Glutamatergic neuron (in vitro differentiated cells): ENCODE measurements at regions not wholly inside any gene's neighbourhood (a gene's known extent, or its start where the extent isn't known, plus 50 kb on each side); places are given as distances from the start of the nearest gene placed in this dataset.

Source experiments
- DNase-seq: peaks from one replicate; pipeline ENCODE4 v3.0.0; 2022
- H3K27ac Mint-ChIP-seq: one replicate; pipeline ENCODE4 v1.8.0; 2020; ENCODE audit warnings: mild to moderate bottlenecking, mixed read lengths, inconsistent platforms; ENCODE audit not compliant: unreplicated experiment
- H3K27me3 Mint-ChIP-seq: one replicate; pipeline ENCODE4 v1.8.0; 2020; ENCODE audit warnings: mild to moderate bottlenecking, moderate library complexity, mixed read lengths, inconsistent platforms; ENCODE audit not compliant: unreplicated experiment
- H3K36me3 Mint-ChIP-seq: one replicate; pipeline ENCODE4 v1.8.0; 2020; ENCODE audit warnings: mild to moderate bottlenecking, mixed read lengths, inconsistent platforms; ENCODE audit not compliant: unreplicated experiment
- H3K4me1 Mint-ChIP-seq: one replicate; pipeline ENCODE4 v1.8.0; 2020; ENCODE audit warnings: mild to moderate bottlenecking, low read depth, mixed read lengths, inconsistent platforms; ENCODE audit not compliant: unreplicated experiment
- H3K4me3 Mint-ChIP-seq: one replicate; pipeline ENCODE4 v1.8.0; 2020; ENCODE audit warnings: mild to moderate bottlenecking, mixed read lengths, inconsistent platforms; ENCODE audit not compliant: unreplicated experiment
- H3K9me3 Mint-ChIP-seq: one replicate; pipeline ENCODE4 v1.8.0; 2020; ENCODE audit warnings: mild to moderate bottlenecking, moderate library complexity, mixed read lengths, inconsistent platforms; ENCODE audit not compliant: unreplicated experiment
- TF ChIP-seq, protein P1 (sequence below): fragments of 200-600 bp; sonication (generic); IDR thresholded peaks from one replicate; pipeline ENCODE4 v1.5.0; 2021; ENCODE audit not compliant: partially characterized antibody, unreplicated experiment

DNA sequence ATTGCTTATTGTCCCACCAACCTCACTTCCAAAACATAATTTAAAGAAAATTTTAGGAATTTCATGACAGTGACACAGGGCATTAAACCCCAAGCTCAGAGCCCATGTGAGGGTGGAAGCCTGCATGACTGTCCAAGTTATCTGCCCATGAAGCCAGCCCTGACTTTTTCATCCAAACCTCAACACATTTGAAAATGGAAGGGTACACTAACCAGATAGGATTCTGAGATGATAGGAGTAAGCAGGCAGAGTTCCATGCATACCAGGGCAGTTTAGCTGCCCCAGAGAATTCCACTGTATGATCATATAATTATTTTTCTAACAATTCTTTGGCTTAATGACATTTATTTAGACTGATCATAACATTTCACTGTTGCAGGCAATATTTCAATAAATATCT, 986.0 kb downstream of the TTLL7 start:
- TF ChIP-seq, protein P1, sequence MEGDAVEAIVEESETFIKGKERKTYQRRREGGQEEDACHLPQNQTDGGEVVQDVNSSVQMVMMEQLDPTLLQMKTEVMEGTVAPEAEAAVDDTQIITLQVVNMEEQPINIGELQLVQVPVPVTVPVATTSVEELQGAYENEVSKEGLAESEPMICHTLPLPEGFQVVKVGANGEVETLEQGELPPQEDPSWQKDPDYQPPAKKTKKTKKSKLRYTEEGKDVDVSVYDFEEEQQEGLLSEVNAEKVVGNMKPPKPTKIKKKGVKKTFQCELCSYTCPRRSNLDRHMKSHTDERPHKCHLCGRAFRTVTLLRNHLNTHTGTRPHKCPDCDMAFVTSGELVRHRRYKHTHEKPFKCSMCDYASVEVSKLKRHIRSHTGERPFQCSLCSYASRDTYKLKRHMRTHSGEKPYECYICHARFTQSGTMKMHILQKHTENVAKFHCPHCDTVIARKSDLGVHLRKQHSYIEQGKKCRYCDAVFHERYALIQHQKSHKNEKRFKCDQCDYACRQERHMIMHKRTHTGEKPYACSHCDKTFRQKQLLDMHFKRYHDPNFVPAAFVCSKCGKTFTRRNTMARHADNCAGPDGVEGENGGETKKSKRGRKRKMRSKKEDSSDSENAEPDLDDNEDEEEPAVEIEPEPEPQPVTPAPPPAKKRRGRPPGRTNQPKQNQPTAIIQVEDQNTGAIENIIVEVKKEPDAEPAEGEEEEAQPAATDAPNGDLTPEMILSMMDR = no peak
- no peaks in the 10 kb centered on the region for H3K4me1 Mint-ChIP-seq
- DNase-seq = no peak
- H3K9me3 Mint-ChIP-seq = peaks cover 2% of the 10 kb centered on the region
- H3K4me3 Mint-ChIP-seq = no peak overlapping the region
- H3K36me3 Mint-ChIP-seq = no peaks in the 10 kb centered on the region
- H3K27me3 Mint-ChIP-seq = no peaks in the 10 kb centered on the region
- no peak overlapping the region for H3K27ac Mint-ChIP-seq

DNA sequence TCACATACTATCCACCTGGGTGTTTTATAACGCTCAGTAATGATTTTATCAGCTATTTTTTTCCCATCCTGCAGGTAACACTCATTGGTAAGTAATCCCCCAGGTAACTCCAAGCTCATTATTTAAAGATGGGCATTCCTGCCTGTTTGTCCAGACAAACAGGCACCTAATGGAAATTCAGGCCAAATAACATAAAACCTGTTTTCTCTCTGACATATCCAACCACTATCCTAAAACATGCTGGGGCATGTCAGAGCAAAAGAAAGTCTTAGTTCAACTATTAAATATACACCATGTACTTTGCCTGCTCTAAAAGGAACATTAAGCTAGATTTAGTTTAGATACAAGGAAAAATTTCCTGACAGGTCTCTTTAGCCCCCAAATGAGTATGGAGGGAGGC, 987.7 kb downstream of the TTLL7 start:
- peaks cover 4% of the 10 kb centered on the region for H3K4me1 Mint-ChIP-seq

DNA sequence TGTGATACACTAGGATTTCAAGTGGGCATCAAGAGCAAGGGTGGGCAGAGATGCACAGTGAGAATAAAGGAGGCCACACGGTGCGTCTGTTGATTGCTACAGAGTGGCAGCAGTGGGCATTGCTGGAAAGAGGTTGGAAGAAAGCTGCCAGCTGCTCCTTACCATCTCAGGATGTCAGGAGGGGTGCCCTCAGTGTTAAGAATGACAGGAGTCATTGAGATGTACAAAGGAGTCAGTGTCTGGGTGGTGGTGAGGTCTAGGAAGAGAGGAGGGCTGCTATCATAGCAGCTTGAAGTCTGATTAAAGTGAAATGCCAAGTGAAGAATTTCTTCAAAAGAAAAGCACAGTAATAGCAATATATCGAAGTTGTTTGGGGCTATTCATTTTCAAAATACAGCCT, 992.7 kb downstream of the TTLL7 start:
- TF ChIP-seq, protein P1 = no peak
- Mint-ChIP-seq H3K4me1 (peaks cover 6% of the 10 kb centered on the region), H3K4me3 (no peak overlapping the region), H3K9me3 (peaks cover 2% of the 10 kb centered on the region), H3K36me3 (no peaks in the 10 kb centered on the region), H3K27me3 (no peaks in the 10 kb centered on the region), H3K27ac (no peak overlapping the region)
- no peak for DNase-seq

More for the DNA sequence above, 987.7 kb downstream of the TTLL7 start:
- no peak for DNase-seq
- Mint-ChIP-seq H3K27me3 (no peaks in the 10 kb centered on the region), H3K4me3 (no peak overlapping the region), H3K36me3 (no peaks in the 10 kb centered on the region), H3K9me3 (peaks cover 2% of the 10 kb centered on the region), H3K27ac (no peak overlapping the region)
- TF ChIP-seq, protein P1 = no peak

DNA sequence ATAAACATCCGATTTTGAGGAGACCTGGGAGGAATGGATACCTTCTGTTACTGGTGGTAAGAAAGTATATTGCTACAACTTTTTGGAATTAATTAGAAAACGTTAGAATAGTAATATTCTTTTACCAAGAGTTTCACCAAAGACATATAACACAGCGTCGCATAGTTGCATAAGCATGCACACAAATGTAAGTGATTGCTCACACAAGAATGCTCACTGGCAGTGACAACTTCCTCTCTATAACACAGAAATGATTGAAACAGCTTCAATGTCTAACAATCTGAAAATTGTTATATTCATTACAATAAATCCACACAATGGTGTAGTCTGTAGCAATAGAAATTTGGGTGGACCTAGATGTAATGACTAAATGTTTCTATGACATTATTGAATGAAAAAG, 998.6 kb downstream of the TTLL7 start:
- Mint-ChIP-seq H3K36me3 (no peaks in the 10 kb centered on the region), H3K4me3 (no peak overlapping the region), H3K4me1 (no peaks in the 10 kb centered on the region), H3K9me3 (no peaks in the 10 kb centered on the region), H3K27ac (no peak overlapping the region), H3K27me3 (no peaks in the 10 kb centered on the region)
- DNase-seq = no peak
- TF ChIP-seq, protein P1 = no peak

DNA sequence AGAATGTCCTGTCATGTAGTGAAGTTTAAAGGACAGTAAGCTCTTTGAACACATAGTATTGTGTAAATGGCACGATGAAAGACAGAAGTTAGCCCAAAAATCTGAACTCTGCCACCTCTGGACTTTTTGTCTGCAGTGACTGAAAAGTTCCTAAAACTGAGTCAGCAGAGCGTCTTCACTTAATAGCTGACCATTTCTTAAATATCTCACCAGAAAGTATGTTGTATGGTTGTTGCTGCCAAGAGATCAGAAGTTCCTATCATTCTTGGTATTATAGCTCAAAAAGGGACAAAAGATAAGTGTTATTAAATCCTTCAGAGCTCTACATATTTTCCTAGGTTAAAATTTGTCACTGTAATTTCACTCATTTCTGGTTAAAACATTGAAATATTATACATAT, 1003.0 kb downstream of the TTLL7 start:
- Mint-ChIP-seq H3K36me3 (no peaks in the 10 kb centered on the region), H3K27ac (no peak overlapping the region), H3K4me3 (no peak overlapping the region), H3K9me3 (peaks cover 1% of the 10 kb centered on the region), H3K27me3 (no peaks in the 10 kb centered on the region), H3K4me1 (no peaks in the 10 kb centered on the region)
- no peak for DNase-seq
- TF ChIP-seq, protein P1 = no peak
